Neuronal stem cell (in vitro differentiated cells): ENCODE measurements at regions not wholly inside any gene's neighbourhood (a gene's known extent, or its start where the extent isn't known, plus 50 kb on each side); places are given as distances from the start of the nearest gene placed in this dataset.

Experiments used
- DNase-seq: peaks from one replicate; pipeline ENCODE4 v3.0.0-alpha.2; 2013; ENCODE audit warnings: low spot score
- H2AFZ ChIP-seq: one replicate; pipeline ENCODE4 v1.6.1; 2013; ENCODE audit warnings: mild to moderate bottlenecking, low read length, inconsistent platforms
- H2AK5ac ChIP-seq: 2 replicates; pipeline ENCODE4 v1.6.1; 2013; ENCODE audit warnings: low read depth, mild to moderate bottlenecking, inconsistent platforms, low read length, moderate library complexity, mixed read lengths
- H2BK120ac ChIP-seq: 2 replicates; pipeline ENCODE4 v1.6.1; 2013; ENCODE audit warnings: low read depth, mild to moderate bottlenecking, inconsistent platforms, low read length, moderate library complexity, mixed read lengths
- H2BK12ac ChIP-seq: one replicate; pipeline ENCODE4 v1.6.1; 2013; ENCODE audit warnings: low read length, inconsistent platforms
- H2BK15ac ChIP-seq: 2 replicates; pipeline ENCODE4 v1.6.1; 2013; ENCODE audit warnings: mild to moderate bottlenecking, low read length, inconsistent platforms, mixed read lengths
- H2BK5ac ChIP-seq: one replicate; pipeline ENCODE4 v1.6.1; 2013; ENCODE audit warnings: inconsistent platforms, mild to moderate bottlenecking, low read length, moderate library complexity
- H3K14ac ChIP-seq: one replicate; pipeline ENCODE4 v1.6.1; 2013; ENCODE audit warnings: low read length, inconsistent platforms
- H3K18ac ChIP-seq: 2 replicates; pipeline ENCODE4 v1.6.1; 2013; ENCODE audit warnings: low read length, inconsistent platforms
- H3K23ac ChIP-seq: 2 replicates; pipeline ENCODE4 v1.6.1; 2013; ENCODE audit warnings: low read depth, mild to moderate bottlenecking, mixed read lengths, low read length, inconsistent platforms; ENCODE audit not compliant: poor library complexity
- H3K27ac ChIP-seq: replicated peaks from 3 replicates; pipeline ENCODE4 v1.5.1; 2013; ENCODE audit warnings: low read length, inconsistent platforms
- H3K27me3 ChIP-seq, 3 experiments: 2 replicates each; pipeline ENCODE4 v1.6.1; 2013; ENCODE audit warnings: low read length in 3 of 3, mild to moderate bottlenecking in 2 of 3, inconsistent platforms in 1 of 3, low read depth in 1 of 3, mixed read lengths in 1 of 3, moderate library complexity in 1 of 3; ENCODE audit not compliant: control insufficient read depth in 3 of 3, insufficient read depth in 3 of 3
- H3K36me3 ChIP-seq, 2 donors: replicated peaks in 1 of 2; 2 replicates each; pipeline ENCODE4 v1.6.1; 2013; ENCODE audit warnings: low read length in 2 of 2; ENCODE audit not compliant: control insufficient read depth in 2 of 2, insufficient read depth in 2 of 2
- H3K4ac ChIP-seq: 2 replicates; pipeline ENCODE4 v1.6.1; 2013; ENCODE audit warnings: inconsistent platforms, mild to moderate bottlenecking, low read length, moderate library complexity
- H3K4me1 ChIP-seq, 2 donors: 1 replicate in 1 of 2; 2 replicates in 1 of 2; pipeline ENCODE4 v1.6.1; 2013; ENCODE audit warnings: low read length in 2 of 2, low read depth in 1 of 2; ENCODE audit not compliant: control insufficient read depth in 2 of 2, insufficient read depth in 1 of 2
- H3K4me2 ChIP-seq: one replicate; pipeline ENCODE4 v1.6.1; 2013; ENCODE audit warnings: mild to moderate bottlenecking, low read length, inconsistent platforms; ENCODE audit not compliant: insufficient read depth, poor library complexity, severe bottlenecking
- H3K4me3 ChIP-seq, 2 donors: 2 replicates each; pipeline ENCODE4 v1.5.1; 2013; ENCODE audit warnings: low read length in 2 of 2, mild to moderate bottlenecking in 2 of 2, inconsistent platforms in 1 of 2, moderate library complexity in 1 of 2
- H3K79me1 ChIP-seq: one replicate; pipeline ENCODE4 v1.6.1; 2013; ENCODE audit warnings: low read depth, mild to moderate bottlenecking, inconsistent platforms, low read length, moderate library complexity
- H3K9ac ChIP-seq: one replicate; pipeline ENCODE4 v1.6.1; 2013; ENCODE audit warnings: mild to moderate bottlenecking, low read depth, low read length, inconsistent platforms; ENCODE audit not compliant: poor library complexity
- H3K9me3 ChIP-seq, 2 donors: replicated peaks in 1 of 2; 2 replicates each; pipeline versions ENCODE3 to v1.6.1; 2013; ENCODE audit warnings: low read length in 2 of 2, mild to moderate bottlenecking in 2 of 2, inconsistent platforms in 1 of 2, low read depth in 1 of 2, mixed read lengths in 1 of 2, moderate library complexity in 1 of 2; ENCODE audit not compliant: control insufficient read depth in 2 of 2, insufficient read depth in 1 of 2
- H4K8ac ChIP-seq: one replicate; pipeline ENCODE4 v1.6.1; 2013; ENCODE audit warnings: low read depth, mild to moderate bottlenecking, inconsistent platforms, low read length, moderate library complexity
- H4K91ac ChIP-seq: one replicate; pipeline ENCODE4 v1.6.1; 2013; ENCODE audit warnings: low read length, low read depth, mild to moderate bottlenecking, inconsistent platforms; ENCODE audit not compliant: poor library complexity
- WGBS, 2 donors: extraction: QIAGEN DNeasy Blood & Tissue Kit; methylation state at CpG; one replicate each; pipeline ENCODE4 v1.1.7; 2013; ENCODE audit warnings: missing lambda C conversion rate in 2 of 2, mixed read lengths in 1 of 2; ENCODE audit not compliant: insufficient read length in 2 of 2, insufficient replicate concordance in 1 of 2; ENCODE audit errors: extremely low coverage in 2 of 2; 5-methylcytosine and 5-hydroxymethylcytosine counted together

DNA sequence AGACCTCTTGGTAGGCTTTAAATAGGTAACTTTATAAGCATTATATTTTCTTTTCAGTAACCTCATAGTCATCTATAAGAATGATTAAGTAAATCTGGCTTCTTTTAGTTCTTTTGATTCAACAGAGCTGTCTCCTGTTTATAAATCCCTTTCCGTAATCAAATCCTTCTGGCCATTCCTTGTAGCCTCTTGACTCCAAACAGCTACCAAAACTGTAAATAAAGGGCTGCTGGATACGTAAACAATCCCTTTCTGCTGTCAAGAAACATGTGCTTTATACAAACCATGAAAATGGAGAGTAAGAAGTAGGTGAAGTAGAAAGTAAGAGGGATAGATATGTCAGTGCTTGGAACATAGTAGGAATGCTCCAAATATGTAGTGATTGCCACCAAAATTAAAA is 183.2 kb upstream of the CASK start:
- DNase-seq = no peak
- no peak overlapping the region for H2BK5ac ChIP-seq
- H3K14ac ChIP-seq = no peak overlapping the region
- no peak overlapping the region for H2BK15ac ChIP-seq
- no peak overlapping the region for H3K4ac ChIP-seq
- H3K4me2 ChIP-seq = no peak overlapping the region
- H3K27me3 ChIP-seq = no peaks in the 10 kb centered on the region
- no peak overlapping the region for H3K9ac ChIP-seq
- H3K4me3 ChIP-seq = no peak overlapping the region
- no peak overlapping the region for H2BK120ac ChIP-seq
- no peak overlapping the region for H4K8ac ChIP-seq
- WGBS, 2 donors = no CpG with 5 or more reads among the region's 2 CpGs
- H3K9me3 ChIP-seq = no peaks in the 10 kb centered on the region
- H2AFZ ChIP-seq = no peak overlapping the region
- no peaks in the 10 kb centered on the region for H3K79me1 ChIP-seq
- H4K91ac ChIP-seq = no peak overlapping the region
- H3K27ac ChIP-seq = no peak overlapping the region
- H3K4me1 ChIP-seq = peaks cover 0 to 1% of the 10 kb centered on the region in 2 donors
- no peak overlapping the region for H3K18ac ChIP-seq
- no peak overlapping the region for H2AK5ac ChIP-seq
- H3K36me3 ChIP-seq = no peaks in the 10 kb centered on the region
- H2BK12ac ChIP-seq = no peak overlapping the region
- H3K23ac ChIP-seq = no peak overlapping the region

DNA sequence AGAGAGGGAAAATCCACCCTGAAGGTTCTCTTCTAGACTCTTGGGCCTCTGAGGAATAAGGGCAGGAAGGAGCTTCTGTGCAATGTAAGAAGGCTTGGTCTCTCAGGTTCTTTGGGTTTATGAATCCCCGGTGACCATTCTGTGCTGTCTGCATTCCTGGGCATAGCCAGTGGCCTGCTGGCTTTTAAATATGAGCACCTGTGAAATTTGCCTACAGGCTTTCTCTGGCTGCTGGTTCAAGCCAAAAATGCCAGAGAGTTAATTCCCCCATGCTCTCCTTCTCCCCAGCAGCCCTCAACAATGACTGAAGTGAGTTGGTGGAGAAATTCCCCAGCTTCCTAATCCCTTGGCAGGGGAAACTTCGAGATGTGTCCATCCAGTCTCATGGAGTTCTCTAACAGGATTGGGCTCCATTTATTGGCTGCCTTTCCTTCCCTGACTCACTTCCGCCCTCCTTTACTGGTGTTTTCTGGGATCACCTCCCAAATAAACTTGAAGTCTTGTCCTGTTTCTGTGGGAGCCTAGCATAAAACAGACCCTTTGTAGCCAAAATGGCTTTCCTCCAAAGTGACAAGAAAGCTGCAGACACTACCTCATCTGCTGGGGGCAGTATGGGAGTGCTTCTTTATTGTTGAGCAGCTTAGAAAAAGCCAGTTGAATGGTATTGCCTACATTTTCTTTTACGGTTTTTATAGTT is 179.4 kb upstream of the CASK start:
- no peak for DNase-seq
- no peak overlapping the region for H3K27ac ChIP-seq
- WGBS, 2 donors = no CpG with 5 or more reads among the region's 4 CpGs

DNA sequence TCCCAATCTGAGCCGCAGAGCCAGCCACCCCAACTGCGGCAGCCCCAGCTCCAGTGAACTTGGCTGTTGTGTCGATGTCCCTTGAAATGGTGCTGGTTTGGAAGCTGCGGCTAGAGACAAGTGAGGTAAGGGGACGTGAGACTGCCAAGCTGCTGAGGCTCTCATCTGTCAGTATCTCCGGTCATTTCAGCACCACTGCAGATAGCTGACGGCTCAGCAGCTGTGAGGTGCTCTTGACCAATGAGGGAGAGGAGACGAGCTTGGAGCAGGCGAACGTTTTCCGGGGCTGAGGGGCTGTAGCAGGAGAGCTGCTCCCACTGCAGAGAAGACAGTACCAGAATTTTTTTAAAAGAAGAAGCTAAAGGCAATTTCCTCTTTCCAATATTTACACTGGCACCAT is 175.5 kb upstream of the CASK start:
- no peak overlapping the region for H2AFZ ChIP-seq
- no peak overlapping the region for H3K14ac ChIP-seq
- no peak overlapping the region for H2BK12ac ChIP-seq
- no peak overlapping the region for H4K91ac ChIP-seq
- no peak overlapping the region for H3K27ac ChIP-seq
- WGBS, 2 donors = no CpG with 5 or more reads among the region's 11 CpGs
- H2BK5ac ChIP-seq = no peak overlapping the region
- H3K4me1 ChIP-seq = no peaks in the 10 kb centered on the region
- H3K9ac ChIP-seq = no peak overlapping the region
- no peaks in the 10 kb centered on the region for H3K27me3 ChIP-seq
- no peak overlapping the region for H3K23ac ChIP-seq
- H3K18ac ChIP-seq = no peak overlapping the region
- H3K9me3 ChIP-seq = no peaks in the 10 kb centered on the region
- H3K4me3 ChIP-seq = no peak overlapping the region
- no peak overlapping the region for H2BK120ac ChIP-seq
- no peak overlapping the region for H2BK15ac ChIP-seq
- no peaks in the 10 kb centered on the region for H3K36me3 ChIP-seq
- DNase-seq = no peak
- no peak overlapping the region for H2AK5ac ChIP-seq
- H3K4ac ChIP-seq = no peak overlapping the region
- no peaks in the 10 kb centered on the region for H3K79me1 ChIP-seq
- H4K8ac ChIP-seq = no peak overlapping the region
- H3K4me2 ChIP-seq = no peak overlapping the region

More for the DNA sequence above, 179.4 kb upstream of the CASK start:
- Histone ChIP-seq H3K14ac (no peak overlapping the region), H3K9ac (no peak overlapping the region), H2AFZ (no peak overlapping the region), H2BK15ac (no peak overlapping the region), H2AK5ac (no peak overlapping the region), H3K4me2 (no peak overlapping the region), H4K8ac (no peak overlapping the region), H3K4me3 (no peak overlapping the region), H3K79me1 (no peaks in the 10 kb centered on the region), H4K91ac (no peak overlapping the region), H2BK5ac (no peak overlapping the region), H3K23ac (no peak overlapping the region), H3K36me3 (no peaks in the 10 kb centered on the region), H3K4ac (no peak overlapping the region), H2BK12ac (no peak overlapping the region), H3K18ac (no peak overlapping the region), H3K4me1 (no peaks in the 10 kb centered on the region), H2BK120ac (no peak overlapping the region), H3K27me3 (no peaks in the 10 kb centered on the region), H3K9me3 (no peaks in the 10 kb centered on the region)

DNA sequence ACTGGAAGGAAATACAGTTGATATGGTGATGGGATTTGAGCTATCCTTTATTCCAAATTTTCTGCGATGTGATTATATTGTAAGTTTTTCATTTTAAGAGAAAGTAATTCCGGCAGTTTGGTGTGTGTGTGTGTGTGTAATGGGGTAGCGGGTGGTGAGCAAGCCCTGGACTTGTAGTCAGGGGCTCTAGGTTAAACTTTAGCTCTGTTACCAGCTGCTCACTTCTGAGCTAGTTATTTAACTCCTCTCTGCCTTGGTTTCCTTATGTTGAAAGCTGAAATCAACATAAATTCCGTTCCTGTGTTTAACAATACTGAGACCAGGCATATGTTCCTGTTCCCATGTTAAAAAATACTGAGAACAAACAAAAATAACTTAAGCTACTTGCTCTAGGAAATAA is 174.1 kb upstream of the CASK start:
- Histone ChIP-seq H4K91ac (no peak overlapping the region), H3K14ac (no peak overlapping the region), H3K79me1 (no peaks in the 10 kb centered on the region), H3K4me1 (no peaks in the 10 kb centered on the region), H2AK5ac (no peak overlapping the region), H2AFZ (no peak overlapping the region), H3K9ac (no peak overlapping the region), H3K9me3 (no peaks in the 10 kb centered on the region), H2BK15ac (no peak overlapping the region), H3K36me3 (no peaks in the 10 kb centered on the region), H3K27me3 (no peaks in the 10 kb centered on the region), H3K27ac (no peak overlapping the region), H3K23ac (no peak overlapping the region), H3K18ac (no peak overlapping the region), H2BK12ac (no peak overlapping the region), H3K4me3 (no peak overlapping the region), H3K4ac (no peak overlapping the region), H4K8ac (no peak overlapping the region), H2BK120ac (no peak overlapping the region), H2BK5ac (no peak overlapping the region), H3K4me2 (no peak overlapping the region)
- WGBS, 2 donors = no CpG with 5 or more reads among the region's 4 CpGs
- DNase-seq = no peak
